Adrenal gland (tissue), 9 donors: ENCODE measurements at regions not wholly inside any gene's neighbourhood (a gene's known extent, or its start where the extent isn't known, plus 50 kb on each side); places are given as distances from the start of the nearest gene placed in this dataset.

ENCODE experiments used
- DNase-seq, 7 donors: peaks; one replicate each; pipeline ENCODE4 v3.0.0-alpha.2; 2019 to 2020
- H3K27ac ChIP-seq, 5 donors: fragments of 200-600 bp; sonication (generic) in 4 of 5; 1 replicate in 3 of 5; 2 replicates in 2 of 5; pipeline versions ENCODE4 v1.5.1 to v1.8.0; 2016 to 2020; ENCODE audit warnings: mild to moderate bottlenecking in 1 of 5
- H3K27me3 ChIP-seq: fragments of 200-600 bp; 2 replicates; pipeline ENCODE4 v1.8.0; 2021
- H3K36me3 ChIP-seq, 2 donors: fragments of 200-600 bp; replicated peaks in 1 of 2; 1 replicate in 1 of 2; 2 replicates in 1 of 2; pipeline versions ENCODE4 v1.5.1 to v1.8.0; 2018 to 2022
- H3K4me1 ChIP-seq, 2 donors: fragments of 200-600 bp; replicated peaks in 1 of 2; 1 replicate in 1 of 2; 2 replicates in 1 of 2; pipeline versions ENCODE4 v1.5.1 to v1.8.0; 2018 to 2021
- H3K4me3 ChIP-seq, 4 donors: fragments of 200-600 bp; sonication (generic) in 3 of 4; one replicate each; pipeline ENCODE4 v1.5.1; 2016 to 2018
- H3K9me3 ChIP-seq, 3 donors: fragments of 200-600 bp; sonication (generic) in 1 of 3; replicated peaks in 1 of 3; 1 replicate in 2 of 3; 2 replicates in 1 of 3; pipeline versions ENCODE4 v1.5.1 to v1.8.0; 2016 to 2021
- POLR2A ChIP-seq, 2 donors: fragments of 450-650 bp; IDR thresholded peaks; one replicate each; pipeline ENCODE4 v1.6.1; 2017; ENCODE audit warnings: antibody characterized with exemption in 2 of 2, mild to moderate bottlenecking in 2 of 2, moderate library complexity in 1 of 2
- WGBS, 4 donors: extraction: QIAGEN DNeasy Blood & Tissue Kit in 2 of 4; methylation state at CpG; one replicate each; pipeline versions ENCODE4 v1.1.5 to v1.1.7; 2013 to 2017; 5-methylcytosine and 5-hydroxymethylcytosine counted together
- intact Hi-C, 2 donors: fragments of 100-400 bp; cut with DNase I; formaldehyde crosslinking; loops; one replicate each; pipeline versions ENCODE4 v1.14.1 to v1.15.0; 2022 to 2023
- TF ChIP-seq, protein P1 (sequence below), 6 experiments: fragments of 450-650 bp in 4 of 6; fragments of 200-600 bp in 2 of 6; sonication (generic) in 1 of 6; IDR thresholded peaks; 1 replicate in 5 of 6; 2 replicates in 1 of 6; pipeline versions ENCODE4 v1.5.1 to v1.8.0; 2016 to 2021; ENCODE audit warnings: antibody characterized with exemption in 6 of 6, mild to moderate bottlenecking in 2 of 6, moderate library complexity in 1 of 6
- donor health status: healthy with polysubstance abuse.
- donor health status: Bipolar disorder and iron deficiency.
- donor health status: DM: yes; HTN: yes; CAD: no.
- donor health status: DM: no; HTN: no; CAD: no.
- donor health status: DM: no; HTN: no; CAD: no.

DNA sequence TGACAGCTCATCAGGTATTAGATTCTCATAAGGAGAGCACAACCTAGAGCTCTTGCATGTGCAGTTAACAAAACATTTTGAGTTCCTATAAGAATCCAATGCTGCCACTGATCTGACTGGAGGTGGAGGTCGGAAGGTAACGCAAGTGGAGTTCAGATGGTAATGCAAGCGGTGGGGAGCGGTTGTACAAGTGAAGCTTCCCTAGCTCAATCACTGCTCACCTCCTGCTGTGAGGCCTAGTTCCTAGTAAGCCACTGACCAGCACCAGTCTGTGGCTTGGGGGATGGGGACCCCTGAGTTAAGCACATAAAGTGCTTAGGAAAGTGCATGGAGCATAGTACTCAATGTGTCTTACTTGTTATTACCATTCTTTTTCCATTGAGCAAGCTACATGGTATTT lies 983.2 kb upstream of the IGFBP7 start:
- H3K27ac ChIP-seq = no peak overlapping the region
- intact Hi-C loops = no loop called here
- H3K4me3 ChIP-seq = no peak overlapping the region
- H3K27me3 ChIP-seq = no peaks in the 10 kb centered on the region
- H3K4me1 ChIP-seq = no peaks in the 10 kb centered on the region
- DNase-seq = no peak
- no peaks in the 10 kb centered on the region for H3K36me3 ChIP-seq
- 89 to 98% (median 95%) methylated on average over 4 of the region's 4 CpGs for WGBS, 4 donors
- no peak for TF ChIP-seq POLR2A (IDR thresholded peaks at IDR 0.05)
- H3K9me3 ChIP-seq = no peaks in the 10 kb centered on the region

DNA sequence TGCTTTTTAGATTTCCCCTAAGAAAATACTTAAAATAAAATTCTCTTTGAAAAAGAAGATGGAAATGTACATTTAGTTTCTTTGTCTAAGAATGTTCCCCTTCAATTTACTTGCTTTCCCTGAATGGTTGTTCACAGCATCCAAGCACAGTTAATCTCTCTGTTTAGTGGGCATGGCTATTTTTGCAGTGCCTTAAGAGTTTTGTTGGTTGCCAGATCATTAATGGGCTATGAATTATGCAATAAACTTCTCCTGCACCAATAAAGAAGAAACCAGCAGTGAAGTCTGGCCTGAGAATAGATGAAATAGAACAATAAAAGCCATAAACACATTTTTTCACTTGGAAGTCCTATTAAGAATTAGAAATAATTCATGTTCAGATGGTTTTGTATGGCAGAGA lies 980.4 kb upstream of the IGFBP7 start:
- Histone ChIP-seq H3K27me3 (no peaks in the 10 kb centered on the region), H3K4me3 (no peak overlapping the region), H3K4me1 (no peaks in the 10 kb centered on the region), H3K36me3 (no peaks in the 10 kb centered on the region), H3K27ac (no peak overlapping the region), H3K9me3 (no peaks in the 10 kb centered on the region)
- DNase-seq = no peak
- intact Hi-C loops = no loop called here
- TF ChIP-seq, protein P1, sequence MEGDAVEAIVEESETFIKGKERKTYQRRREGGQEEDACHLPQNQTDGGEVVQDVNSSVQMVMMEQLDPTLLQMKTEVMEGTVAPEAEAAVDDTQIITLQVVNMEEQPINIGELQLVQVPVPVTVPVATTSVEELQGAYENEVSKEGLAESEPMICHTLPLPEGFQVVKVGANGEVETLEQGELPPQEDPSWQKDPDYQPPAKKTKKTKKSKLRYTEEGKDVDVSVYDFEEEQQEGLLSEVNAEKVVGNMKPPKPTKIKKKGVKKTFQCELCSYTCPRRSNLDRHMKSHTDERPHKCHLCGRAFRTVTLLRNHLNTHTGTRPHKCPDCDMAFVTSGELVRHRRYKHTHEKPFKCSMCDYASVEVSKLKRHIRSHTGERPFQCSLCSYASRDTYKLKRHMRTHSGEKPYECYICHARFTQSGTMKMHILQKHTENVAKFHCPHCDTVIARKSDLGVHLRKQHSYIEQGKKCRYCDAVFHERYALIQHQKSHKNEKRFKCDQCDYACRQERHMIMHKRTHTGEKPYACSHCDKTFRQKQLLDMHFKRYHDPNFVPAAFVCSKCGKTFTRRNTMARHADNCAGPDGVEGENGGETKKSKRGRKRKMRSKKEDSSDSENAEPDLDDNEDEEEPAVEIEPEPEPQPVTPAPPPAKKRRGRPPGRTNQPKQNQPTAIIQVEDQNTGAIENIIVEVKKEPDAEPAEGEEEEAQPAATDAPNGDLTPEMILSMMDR (IDR thresholded peaks at IDR 0.05) = no peak
- TF ChIP-seq POLR2A (IDR thresholded peaks at IDR 0.05) = no peak

DNA sequence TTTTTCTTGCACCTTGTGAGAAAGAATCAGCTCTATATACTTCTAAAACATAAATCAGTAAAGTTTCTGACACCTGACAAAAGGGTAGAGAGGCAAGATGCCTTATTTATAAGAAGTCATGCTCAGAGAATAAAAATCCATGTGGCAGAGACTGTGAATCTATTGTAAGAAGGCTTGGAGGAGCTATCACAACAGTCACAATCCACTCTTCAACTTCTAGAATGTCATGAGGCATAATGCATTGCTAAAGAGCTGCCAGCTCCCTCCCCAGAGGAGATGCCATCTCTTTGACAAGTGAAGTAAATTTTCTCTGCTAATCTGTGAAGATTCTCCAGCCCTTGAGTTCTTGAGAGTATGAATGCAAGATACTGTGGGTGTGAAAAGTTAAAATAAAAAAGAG lies 971.2 kb upstream of the IGFBP7 start:
- Histone ChIP-seq H3K36me3 (no peaks in the 10 kb centered on the region), H3K4me1 (no peaks in the 10 kb centered on the region), H3K27me3 (no peaks in the 10 kb centered on the region), H3K4me3 (no peak overlapping the region), H3K27ac (no peak overlapping the region), H3K9me3 (no peaks in the 10 kb centered on the region)
- TF ChIP-seq POLR2A (IDR thresholded peaks at IDR 0.05) = no peak
- TF ChIP-seq, protein P1 (IDR thresholded peaks at IDR 0.05) = no peak
- intact Hi-C loops = no loop called here
- DNase-seq = no peak

DNA sequence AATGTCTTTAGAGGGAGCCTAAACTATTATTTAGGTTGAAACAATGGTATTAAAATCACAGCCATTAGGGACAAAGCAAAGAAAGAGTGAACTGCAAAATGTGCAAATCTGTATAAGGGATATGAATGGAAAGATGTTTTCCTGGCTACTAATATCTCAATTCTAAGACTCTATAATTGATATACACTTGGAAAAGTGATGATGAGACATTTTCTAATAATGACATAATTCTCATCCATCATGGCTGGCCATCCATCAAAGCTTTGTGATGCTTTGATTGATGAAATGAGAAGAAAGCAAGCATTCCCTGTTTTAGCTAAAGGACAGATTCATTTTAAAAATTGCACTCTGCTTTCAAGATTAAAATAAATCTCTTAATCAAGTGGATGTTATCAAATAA lies 965.5 kb upstream of the IGFBP7 start:
- H3K9me3 ChIP-seq = no peaks in the 10 kb centered on the region
- DNase-seq = no peak

DNA sequence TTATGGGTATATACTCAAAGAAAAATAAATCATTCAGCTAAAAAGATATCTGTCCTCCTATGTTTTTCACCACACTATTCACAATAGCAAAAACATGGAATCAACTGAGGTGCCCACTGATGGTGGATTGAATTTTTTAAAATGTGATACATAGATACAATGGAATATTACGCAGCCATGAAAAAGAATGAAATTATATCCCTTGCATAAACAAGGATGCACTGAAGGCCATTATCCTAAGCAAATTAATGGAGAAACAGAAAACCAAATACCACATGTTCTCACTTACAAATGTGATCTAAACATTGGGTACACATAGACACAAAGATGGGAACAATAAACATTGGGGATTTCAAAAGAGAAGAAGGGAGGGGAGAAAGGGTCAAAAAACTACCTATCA lies 964.2 kb upstream of the IGFBP7 start:
- TF ChIP-seq, protein P1 (IDR thresholded peaks at IDR 0.05) = no peak
- no peak for TF ChIP-seq POLR2A (IDR thresholded peaks at IDR 0.05)
- no peak for DNase-seq
- H3K4me3 ChIP-seq = no peak overlapping the region
- H3K4me1 ChIP-seq = no peaks in the 10 kb centered on the region
- intact Hi-C loops = no loop called here
- 90 to 92% (median 92%) methylated on average over 1 of the region's 1 CpG for WGBS, 4 donors
- H3K9me3 ChIP-seq = no peaks in the 10 kb centered on the region
- H3K27ac ChIP-seq = no peak overlapping the region
- no peaks in the 10 kb centered on the region for H3K36me3 ChIP-seq
- H3K27me3 ChIP-seq = no peaks in the 10 kb centered on the region

More for the DNA sequence above, 965.5 kb upstream of the IGFBP7 start:
- no peaks in the 10 kb centered on the region for H3K4me1 ChIP-seq
- no peak overlapping the region for H3K27ac ChIP-seq
- no peak overlapping the region for H3K4me3 ChIP-seq
- H3K36me3 ChIP-seq = no peaks in the 10 kb centered on the region
- no peaks in the 10 kb centered on the region for H3K27me3 ChIP-seq
- intact Hi-C loops = no loop called here
- TF ChIP-seq, protein P1 (IDR thresholded peaks at IDR 0.05) = no peak
- TF ChIP-seq POLR2A (IDR thresholded peaks at IDR 0.05) = no peak
